Amygdala (tissue), 56 donors: ENCODE measurements at regions not wholly inside any gene's neighbourhood (a gene's known extent, or its start where the extent isn't known, plus 50 kb on each side); places are given as distances from the start of the nearest gene placed in this dataset.
"Not testable (repeated sequence)": the region's sequence is repeated elsewhere in the genome, so short reads cannot be mapped to it uniquely, and the experiment has no call there.

Experiments used
- DNase-seq, 56 donors: peaks; one replicate each; lab custom pipeline; 2025; lab: John Stamatoyannopoulos, UW

DNA sequence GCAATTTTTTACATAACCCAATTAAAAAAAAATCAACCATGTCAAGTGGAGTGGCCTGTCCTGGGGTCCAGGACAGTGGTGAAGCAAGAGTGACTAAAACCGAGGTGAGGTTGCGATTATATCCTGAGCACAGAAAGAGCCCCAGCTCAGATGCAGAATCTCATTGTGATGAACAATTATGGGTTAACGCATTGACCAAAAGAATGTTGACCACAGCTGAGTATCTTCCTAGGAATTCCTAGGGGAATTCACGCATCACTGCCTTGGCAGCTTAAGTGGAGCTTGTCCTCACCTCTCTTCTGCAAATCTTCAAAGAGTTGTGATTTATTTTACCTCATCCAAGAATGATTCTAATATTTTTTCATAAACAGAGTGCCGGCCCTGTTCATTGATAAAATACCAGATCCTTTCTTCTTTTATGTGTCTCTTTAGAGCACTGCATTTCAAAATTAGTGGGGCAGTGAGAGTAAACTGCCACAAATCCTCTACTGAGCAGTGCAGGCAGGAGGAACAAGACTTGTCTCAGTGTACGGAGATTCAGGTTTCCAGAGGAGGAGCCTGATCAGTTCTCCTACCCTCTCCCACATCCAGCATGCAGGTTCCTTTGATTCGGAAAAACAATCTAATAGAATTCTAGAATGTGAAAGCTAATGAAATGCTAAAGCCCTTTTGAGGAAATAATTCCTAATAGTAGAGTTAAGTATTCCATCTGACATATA lies 60.1 kb upstream of the ZNF184 start:
- DNase-seq = no peak

- no peak for DNase-seq
Observed at GRCh38 chr6:27531772-27532459, 59.0 kb upstream of the ZNF184 start.

- DNase-seq = not testable (repeated sequence)
Observed at GRCh38 chr6:27529796-27530195, 56.9 kb upstream of the ZNF184 start.

- no peak for DNase-seq
Observed at GRCh38 chr6:27528714-27529113, 55.8 kb upstream of the ZNF184 start.
